BLaER1 (cell line): ENCODE measurements at regions not wholly inside any gene's neighbourhood (a gene's known extent, or its start where the extent isn't known, plus 50 kb on each side); places are given as distances from the start of the nearest gene placed in this dataset.
A peak's percentile ranks its signal among the peaks of the same experiment; 100 is the strongest.

ENCODE experiments used
- H3K27ac ChIP-seq: shearing (Covaris generic); formaldehyde crosslinking; 2 replicates; pipeline ENCODE4 v1.8.1; 2022
- H3K27me3 ChIP-seq: shearing (Covaris generic); formaldehyde crosslinking; 2 replicates; pipeline ENCODE4 v1.8.1; 2022
- H3K36me3 ChIP-seq: shearing (Covaris generic); formaldehyde crosslinking; 2 replicates; pipeline ENCODE4 v1.8.1; 2022
- H3K4me1 ChIP-seq: shearing (Covaris generic); formaldehyde crosslinking; 2 replicates; pipeline ENCODE4 v1.8.1; 2022
- H3K4me2 ChIP-seq: shearing (Covaris generic); formaldehyde crosslinking; 2 replicates; pipeline ENCODE4 v1.8.1; 2022
- H3K4me3 ChIP-seq: shearing (Covaris generic); formaldehyde crosslinking; 2 replicates; pipeline ENCODE4 v1.8.1; 2022
- H3K9ac ChIP-seq: shearing (Covaris generic); formaldehyde crosslinking; 2 replicates; pipeline ENCODE4 v1.8.1; 2022
- H3K9me3 ChIP-seq: shearing (Covaris generic); formaldehyde crosslinking; 2 replicates; pipeline ENCODE4 v1.8.1; 2022
- H4K20me1 ChIP-seq: shearing (Covaris generic); formaldehyde crosslinking; 2 replicates; pipeline ENCODE4 v1.8.1; 2022
- Cebpa-rat ChIP-seq: shearing (Covaris generic); IDR thresholded peaks from 2 replicates; pipeline ENCODE4 v1.8.1; 2022

DNA sequence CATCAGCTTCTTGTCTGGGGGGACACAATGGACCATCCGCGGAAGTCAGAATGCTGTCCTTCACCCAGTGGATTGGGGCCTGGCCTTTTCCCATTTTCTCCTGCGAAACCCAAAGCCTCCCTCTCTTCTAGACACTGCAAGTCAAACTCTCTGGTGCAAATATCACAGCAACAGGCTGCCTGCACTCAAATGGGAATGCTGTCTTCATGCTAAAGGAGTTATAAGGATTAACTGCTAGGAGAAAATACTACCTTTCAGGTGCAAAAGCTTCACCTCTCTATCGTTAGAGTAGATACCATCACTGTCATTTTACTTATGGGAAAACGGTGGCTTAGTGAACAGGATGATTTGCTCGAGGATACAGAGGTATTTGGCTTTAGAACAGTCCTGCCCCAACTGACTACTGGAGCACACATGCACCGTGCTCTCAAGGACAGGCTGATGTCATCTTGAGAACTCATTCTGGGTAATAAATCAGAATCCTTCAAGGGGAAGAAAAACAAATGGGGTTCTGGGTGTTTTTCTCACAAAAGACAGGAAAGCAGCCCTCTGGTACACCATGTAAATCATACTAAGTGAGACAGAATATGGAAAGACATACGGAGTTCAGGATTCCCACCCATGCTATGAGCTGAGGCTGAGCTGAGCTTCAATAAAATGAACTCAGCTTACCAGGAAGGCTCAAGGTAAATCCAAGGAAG lies 100.9 kb downstream of the SAMD9 start:
- Histone ChIP-seq H3K4me3 (no peak overlapping the region), H3K36me3 (no peaks in the 10 kb centered on the region), H3K27ac (no peak overlapping the region), H3K27me3 (no peaks in the 10 kb centered on the region), H4K20me1 (no peaks in the 10 kb centered on the region), H3K9me3 (no peaks in the 10 kb centered on the region), H3K9ac (no peak overlapping the region), H3K4me1 (peaks cover 13% of the 10 kb centered on the region), H3K4me2 (peak overlapping the region; percentile 42; the same call in 1 of the 2 replicates)
- TF ChIP-seq Cebpa-rat, result no peak

DNA sequence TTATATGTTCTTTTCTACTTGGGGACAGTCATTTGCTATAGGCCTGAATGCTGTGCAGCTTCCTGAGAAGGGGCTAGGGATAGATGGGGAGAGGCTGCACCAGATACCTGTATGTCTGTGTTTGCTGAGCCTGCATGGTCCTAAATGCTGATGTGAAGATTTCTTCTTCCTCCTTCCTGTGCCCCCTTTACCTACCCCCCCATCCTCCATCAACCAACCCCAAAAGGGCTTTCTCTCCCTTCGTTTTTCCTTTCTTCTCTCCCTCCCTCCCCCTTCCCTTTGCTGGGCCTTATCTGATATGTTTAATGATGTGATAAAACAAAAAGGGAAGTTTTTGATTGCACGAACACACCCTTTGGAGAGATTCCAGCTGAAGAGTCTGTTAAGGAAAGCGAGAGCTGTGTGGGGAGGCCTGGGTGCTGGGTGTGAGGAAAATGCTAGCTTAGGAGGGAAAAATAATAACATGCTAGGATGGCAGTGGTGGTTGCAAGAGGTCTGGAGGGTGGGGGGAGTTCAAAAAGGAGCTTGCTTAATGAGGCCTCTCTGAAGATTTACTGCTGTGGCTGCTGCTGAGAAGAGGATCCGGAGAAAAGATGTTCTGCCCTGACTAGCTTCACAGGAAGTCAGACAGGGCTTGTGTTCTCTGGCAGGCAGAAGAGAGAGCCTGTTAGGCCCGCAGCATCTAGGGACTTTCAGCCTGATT lies 101.8 kb downstream of the SAMD9 start:
- Histone ChIP-seq H3K9ac (no peak overlapping the region), H3K27ac (0 out of 2 replicates have a peak overlapping the region, but pooled peaks have one; percentile 10), H4K20me1 (no peaks in the 10 kb centered on the region), H3K4me3 (no peak overlapping the region), H3K4me1 (peaks cover 13% of the 10 kb centered on the region), H3K27me3 (no peaks in the 10 kb centered on the region), H3K4me2 (peak overlapping the region; percentile 42; the same call in 1 of the 2 replicates), H3K36me3 (no peaks in the 10 kb centered on the region), H3K9me3 (no peaks in the 10 kb centered on the region)
- TF ChIP-seq Cebpa-rat, result no peak

DNA sequence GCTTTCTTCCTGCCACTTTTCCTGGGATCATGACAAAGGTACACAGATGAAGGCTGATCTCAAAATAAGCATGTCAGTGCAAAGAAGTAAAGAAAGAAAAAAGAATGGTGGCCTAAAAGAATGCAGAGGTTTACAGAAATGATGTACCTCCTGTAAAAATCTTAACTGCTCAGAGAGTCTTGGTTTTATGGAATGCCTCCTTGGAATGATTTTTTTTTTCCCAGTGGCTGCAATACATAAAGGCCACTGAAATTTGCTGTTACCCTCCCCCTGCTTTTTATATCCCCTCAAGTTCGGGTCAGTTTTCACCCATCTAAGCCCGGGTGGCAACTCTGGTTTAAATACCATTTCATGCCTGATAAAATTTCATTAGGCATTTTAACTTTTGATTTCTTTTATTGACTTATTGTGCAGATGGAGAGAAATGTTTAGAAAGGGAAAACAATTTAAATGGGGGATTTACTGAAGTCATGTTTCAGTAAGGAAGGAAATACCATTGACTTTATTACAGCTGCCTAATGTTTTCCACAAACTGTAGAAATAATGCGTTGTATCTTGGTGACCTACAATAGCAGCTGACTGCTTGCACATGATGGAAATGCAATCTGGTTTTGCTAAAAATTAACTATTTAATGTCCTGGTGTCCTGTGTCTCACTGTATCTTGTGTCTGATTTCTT lies 102.5 kb downstream of the SAMD9 start:
- Histone ChIP-seq H3K9ac (no peak overlapping the region), H3K36me3 (no peaks in the 10 kb centered on the region), H3K4me3 (no peak overlapping the region), H3K4me1 (peaks cover 13% of the 10 kb centered on the region), H3K27ac (no peak overlapping the region), H3K4me2 (no peak overlapping the region), H3K9me3 (no peaks in the 10 kb centered on the region), H4K20me1 (no peaks in the 10 kb centered on the region), H3K27me3 (no peaks in the 10 kb centered on the region)
- TF ChIP-seq Cebpa-rat, result no peak

DNA sequence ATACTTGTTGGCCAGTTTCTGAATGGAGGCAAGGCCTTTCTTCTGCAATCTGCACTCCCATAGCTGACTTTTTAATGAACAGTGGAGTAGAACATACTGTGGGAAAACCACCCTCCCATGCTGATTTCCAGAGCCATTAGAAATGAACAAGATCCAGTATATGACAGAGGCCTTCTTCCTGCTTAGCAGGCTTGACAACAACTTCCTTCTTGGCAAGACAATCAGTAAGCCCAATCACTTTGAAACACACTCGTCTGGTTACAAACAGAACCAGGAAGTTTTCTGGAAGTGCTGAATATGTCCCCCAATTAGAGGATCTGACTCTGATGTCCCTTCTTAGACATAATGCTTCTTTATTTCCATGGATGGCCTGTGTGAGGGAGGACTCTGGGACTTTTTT lies 103.4 kb downstream of the SAMD9 start:
- no peaks in the 10 kb centered on the region for H4K20me1 ChIP-seq
- no peaks in the 10 kb centered on the region for H3K36me3 ChIP-seq
- H3K27ac ChIP-seq, result no peak overlapping the region
- peaks cover 13% of the 10 kb centered on the region for H3K4me1 ChIP-seq
- H3K4me3 ChIP-seq, result no peak overlapping the region
- H3K9me3 ChIP-seq, result no peaks in the 10 kb centered on the region
- no peak for TF ChIP-seq Cebpa-rat
- H3K4me2 ChIP-seq, result no peak overlapping the region
- no peak overlapping the region for H3K9ac ChIP-seq
- no peaks in the 10 kb centered on the region for H3K27me3 ChIP-seq

DNA sequence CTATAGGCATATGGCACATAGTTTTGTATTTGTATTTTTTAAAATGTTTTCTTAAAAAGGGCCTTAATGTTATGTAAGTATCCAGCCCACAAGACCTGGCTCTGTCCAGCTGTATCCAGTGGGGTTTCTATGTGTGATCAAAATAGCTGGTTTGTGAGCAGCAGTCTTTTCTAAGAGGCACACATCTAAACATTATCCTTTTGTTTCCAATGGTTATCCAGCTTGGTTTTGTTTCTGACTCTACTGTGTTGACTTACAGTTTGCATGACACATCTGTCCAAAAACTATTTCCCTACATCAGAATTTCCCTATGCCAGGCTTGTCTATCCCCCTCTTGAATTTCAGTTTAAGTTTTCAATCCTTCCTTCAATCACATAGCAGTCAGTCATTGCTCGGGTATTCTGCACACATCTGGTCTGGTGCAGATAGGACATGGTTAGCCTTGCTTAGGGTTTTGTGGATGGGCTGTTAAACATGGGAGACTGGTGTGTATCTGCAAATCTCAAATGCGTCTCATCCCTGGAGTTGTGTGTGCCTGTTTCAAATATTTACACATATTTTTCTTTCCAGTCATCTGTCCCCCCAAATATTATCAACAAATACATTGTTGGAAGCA lies 104.2 kb downstream of the SAMD9 start:
- H3K9me3 ChIP-seq, result no peaks in the 10 kb centered on the region
- no peaks in the 10 kb centered on the region for H3K27me3 ChIP-seq
- peaks cover 13% of the 10 kb centered on the region for H3K4me1 ChIP-seq
- no peak for TF ChIP-seq Cebpa-rat
- H3K9ac ChIP-seq, result no peak overlapping the region
- no peaks in the 10 kb centered on the region for H4K20me1 ChIP-seq
- H3K27ac ChIP-seq, result no peak overlapping the region
- no peak overlapping the region for H3K4me3 ChIP-seq
- H3K4me2 ChIP-seq, result no peak overlapping the region
- H3K36me3 ChIP-seq, result no peaks in the 10 kb centered on the region

DNA sequence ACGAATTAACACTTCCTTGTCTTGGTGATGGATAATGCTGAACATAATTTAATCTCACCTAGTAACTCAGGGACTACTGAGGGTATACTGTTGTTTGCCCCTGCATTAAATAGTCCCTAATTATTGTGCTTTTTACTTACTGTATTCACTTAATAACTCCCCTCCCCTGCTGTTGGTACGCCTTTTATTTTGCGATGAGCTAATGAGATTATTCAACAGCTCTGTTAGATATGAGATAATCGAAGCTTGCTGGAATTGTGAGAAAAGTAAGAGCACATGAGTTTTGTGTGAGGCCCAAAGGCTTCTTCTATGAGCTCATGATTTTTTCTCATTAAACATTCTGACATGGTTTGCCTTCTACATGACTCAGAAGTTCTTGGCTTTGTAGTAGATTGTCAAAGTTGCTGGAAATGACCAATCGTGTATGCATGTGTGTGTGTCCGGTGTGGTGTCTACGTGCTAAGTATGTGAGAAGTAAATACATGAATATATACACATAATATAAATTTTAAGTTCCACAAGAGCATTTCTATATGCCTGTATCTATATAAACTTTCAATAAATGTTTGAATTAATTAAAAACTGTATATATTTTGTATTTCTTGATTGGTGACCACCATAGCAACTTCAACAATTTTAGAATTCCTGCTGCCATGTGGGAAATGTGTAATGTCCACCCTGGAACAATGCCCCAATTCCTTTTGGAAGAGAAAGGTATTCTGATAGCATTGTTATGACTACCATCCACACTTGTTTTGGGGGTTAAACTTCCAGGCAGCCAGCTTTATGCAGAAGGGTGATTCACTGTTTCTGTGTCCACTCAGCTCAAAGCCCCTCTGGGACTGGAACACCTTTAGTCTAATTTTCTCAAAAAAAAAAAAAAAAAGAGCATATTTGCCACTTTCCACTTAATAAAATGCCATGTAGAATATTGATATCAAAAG lies 106.2 kb downstream of the SAMD9 start:
- H3K27ac ChIP-seq, result no peak overlapping the region
- TF ChIP-seq Cebpa-rat, result no peak
- H3K36me3 ChIP-seq, result no peaks in the 10 kb centered on the region
- H3K4me2 ChIP-seq, result no peak overlapping the region
- no peak overlapping the region for H3K4me3 ChIP-seq
- peaks cover 12% of the 10 kb centered on the region for H3K4me1 ChIP-seq
- H3K9me3 ChIP-seq, result no peaks in the 10 kb centered on the region
- H3K27me3 ChIP-seq, result no peaks in the 10 kb centered on the region
- no peak overlapping the region for H3K9ac ChIP-seq
- H4K20me1 ChIP-seq, result no peaks in the 10 kb centered on the region

DNA sequence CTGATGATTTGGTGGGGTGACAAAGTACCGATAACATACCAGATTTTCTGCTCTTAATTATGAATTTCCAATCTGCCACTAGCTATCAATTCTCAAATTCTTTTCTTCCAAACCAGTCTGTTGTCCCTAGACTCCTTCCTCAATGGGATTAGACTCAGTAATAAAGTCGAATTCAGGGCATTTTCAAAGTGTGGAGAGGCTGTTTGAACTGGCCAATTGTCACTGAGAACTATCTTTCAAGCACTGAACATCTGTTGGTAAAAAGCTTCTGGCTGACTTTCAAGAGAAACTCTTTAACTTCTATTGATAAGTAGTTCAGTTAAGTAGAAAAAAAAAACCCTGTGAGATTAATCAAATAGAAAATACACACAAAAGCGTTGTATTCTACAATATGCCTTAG lies 108.9 kb downstream of the SAMD9 start:
- Histone ChIP-seq H3K9me3 (no peaks in the 10 kb centered on the region), H4K20me1 (no peaks in the 10 kb centered on the region), H3K4me1 (no peaks in the 10 kb centered on the region), H3K4me3 (no peak overlapping the region), H3K9ac (no peak overlapping the region), H3K27ac (no peak overlapping the region), H3K4me2 (no peak overlapping the region), H3K27me3 (no peaks in the 10 kb centered on the region), H3K36me3 (no peaks in the 10 kb centered on the region)
- TF ChIP-seq Cebpa-rat, result no peak

DNA sequence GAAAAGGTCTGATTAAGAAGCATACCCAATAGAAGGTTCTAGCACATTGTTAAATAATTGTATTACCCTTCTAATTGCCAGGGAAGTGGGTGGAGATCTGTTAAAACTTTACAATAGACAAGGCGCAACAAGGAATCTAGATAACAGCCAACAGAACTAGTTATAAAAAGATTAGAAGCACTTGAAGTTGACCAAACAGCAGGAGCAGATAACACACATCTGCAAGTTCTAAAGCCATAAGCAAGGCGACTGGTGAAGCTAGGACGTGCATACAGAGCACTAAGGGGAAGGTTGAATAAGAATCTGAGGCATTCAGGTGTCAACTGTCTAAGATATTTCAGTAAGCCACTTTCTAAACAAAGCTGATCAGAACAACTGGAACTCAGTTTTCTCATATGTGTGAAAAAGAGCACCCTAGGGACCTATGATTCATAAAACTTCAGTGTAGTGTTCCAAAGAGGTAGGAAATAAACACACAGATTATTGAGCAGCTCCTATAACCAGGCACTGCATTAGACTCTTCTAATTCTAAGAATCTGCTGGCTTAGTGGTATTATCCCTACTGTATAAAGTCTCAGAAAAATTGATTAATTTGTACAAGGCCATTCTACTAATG lies 111.2 kb downstream of the SAMD9 start:
- no peak overlapping the region for H3K4me3 ChIP-seq
- no peak for TF ChIP-seq Cebpa-rat

DNA sequence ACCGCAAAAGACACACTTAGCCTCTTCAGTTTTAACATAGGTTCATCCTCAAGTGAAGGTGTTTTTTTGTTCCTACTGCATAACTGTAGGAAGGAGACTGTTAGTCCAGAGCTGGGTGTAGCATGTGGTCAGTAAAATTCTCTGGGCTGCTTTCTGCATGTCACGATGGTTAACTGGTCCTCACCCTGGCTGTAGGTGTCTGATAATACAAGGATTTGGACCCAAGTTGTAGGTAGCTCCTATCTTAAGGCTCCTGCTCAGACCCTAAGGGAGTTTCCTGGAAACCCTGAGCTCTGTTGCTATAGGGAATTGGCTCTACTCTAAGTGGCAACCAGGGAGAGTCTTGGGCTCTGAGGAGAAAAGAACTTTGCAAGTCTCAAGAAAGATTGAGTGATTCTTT lies 112.9 kb downstream of the SAMD9 start:
- no peaks in the 10 kb centered on the region for H3K9me3 ChIP-seq
- H3K4me2 ChIP-seq, result no peak overlapping the region
- no peaks in the 10 kb centered on the region for H4K20me1 ChIP-seq
- H3K36me3 ChIP-seq, result no peaks in the 10 kb centered on the region
- no peaks in the 10 kb centered on the region for H3K27me3 ChIP-seq
- no peak for TF ChIP-seq Cebpa-rat
- H3K27ac ChIP-seq, result no peak overlapping the region
- no peaks in the 10 kb centered on the region for H3K4me1 ChIP-seq
- no peak overlapping the region for H3K9ac ChIP-seq
- no peak overlapping the region for H3K4me3 ChIP-seq

More for the DNA sequence above, 111.2 kb downstream of the SAMD9 start:
- no peaks in the 10 kb centered on the region for H3K9me3 ChIP-seq
- H3K27me3 ChIP-seq, result no peaks in the 10 kb centered on the region
- H3K4me1 ChIP-seq, result no peaks in the 10 kb centered on the region
- H4K20me1 ChIP-seq, result no peaks in the 10 kb centered on the region
- no peak overlapping the region for H3K27ac ChIP-seq
- no peak overlapping the region for H3K4me2 ChIP-seq
- no peaks in the 10 kb centered on the region for H3K36me3 ChIP-seq
- H3K9ac ChIP-seq, result no peak overlapping the region
